ENCODE measurements at regions not wholly inside any gene's neighbourhood (a gene's known extent, or its start where the extent isn't known, plus 50 kb on each side); places are given as distances from the start of the nearest gene placed in this dataset.

- intact Hi-C loops (cut with DNase I; ENCODE audit: low total_unique reads) (no loop called here), in situ Hi-C loops (cut with MboI; ENCODE audit: low sequenced_read_pairs in 4 of 4) (no loop called here)
- no peak for ATAC-seq
- no peak for DNase-seq
- no peaks in the 10 kb centered on the region for H3K36me3 ChIP-seq
- no peaks in the 10 kb centered on the region for H3K4me1 ChIP-seq
- H3K27me3 ChIP-seq, result no peaks in the 10 kb centered on the region
- H3K9me3 ChIP-seq, result no peaks in the 10 kb centered on the region
- H3K4me3 ChIP-seq, result no peak overlapping the region
- no peak overlapping the region for H3K27ac ChIP-seq
- TF ChIP-seq POLR2A (IDR thresholded peaks at IDR 0.05), result no peak
- TF ChIP-seq CTCF (IDR thresholded peaks at IDR 0.05 in 4 of 5, conservative IDR thresholded peaks at IDR 0.05 in 1 of 5), result no peak
Measured at GRCh38 chr1:88029899-88030298, 654.2 kb upstream of the PKN2 start.

- ATAC-seq (no peak), DNase-seq (no peak)
- Histone ChIP-seq H3K4me1 (no peaks in the 10 kb centered on the region), H3K9me3 (peaks cover 0 to 8% (median 3%) of the 10 kb centered on the region in 3 donors), H3K4me3 (no peak overlapping the region), H3K36me3 (no peaks in the 10 kb centered on the region), H3K27ac (no peak overlapping the region), H3K27me3 (no peaks in the 10 kb centered on the region)
- in situ Hi-C loops (cut with MboI; ENCODE audit: low sequenced_read_pairs in 4 of 4) (no loop called here), intact Hi-C loops (cut with DNase I; ENCODE audit: low total_unique reads) (no loop called here)
- TF ChIP-seq POLR2A (IDR thresholded peaks at IDR 0.05) (no peak), CTCF (IDR thresholded peaks at IDR 0.05 in 4 of 5, conservative IDR thresholded peaks at IDR 0.05 in 1 of 5) (no peak)
Measured at GRCh38 chr1:88035578-88035977, 648.5 kb upstream of the PKN2 start.

- no peak for TF ChIP-seq POLR2A (IDR thresholded peaks at IDR 0.05)
- no peak for TF ChIP-seq CTCF (IDR thresholded peaks at IDR 0.05 in 4 of 5, conservative IDR thresholded peaks at IDR 0.05 in 1 of 5)
- Histone ChIP-seq H3K9me3 (peaks cover 0 to 8% (median 3%) of the 10 kb centered on the region in 3 donors), H3K36me3 (no peaks in the 10 kb centered on the region), H3K4me3 (no peak overlapping the region), H3K27me3 (no peaks in the 10 kb centered on the region), H3K27ac (no peak overlapping the region), H3K4me1 (no peaks in the 10 kb centered on the region)
- in situ Hi-C loops (cut with MboI; ENCODE audit: low sequenced_read_pairs in 4 of 4) (no loop called here), intact Hi-C loops (cut with DNase I; ENCODE audit: low total_unique reads) (no loop called here)
- ATAC-seq (no peak), DNase-seq (no peak)
Measured at GRCh38 chr1:88036345-88037014, 647.6 kb upstream of the PKN2 start.

- H3K27me3 ChIP-seq, result no peaks in the 10 kb centered on the region
- no peak for DNase-seq
- H3K4me3 ChIP-seq, result no peak overlapping the region
- no peaks in the 10 kb centered on the region for H3K36me3 ChIP-seq
- intact Hi-C loops (cut with DNase I; ENCODE audit: low total_unique reads) (no loop called here), in situ Hi-C loops (cut with MboI; ENCODE audit: low sequenced_read_pairs in 4 of 4) (no loop called here)
- no peak for ATAC-seq
- no peaks in the 10 kb centered on the region for H3K4me1 ChIP-seq
- no peak overlapping the region for H3K27ac ChIP-seq
- peaks cover 0 to 8% (median 3%) of the 10 kb centered on the region in 3 donors for H3K9me3 ChIP-seq
- TF ChIP-seq CTCF (IDR thresholded peaks at IDR 0.05 in 4 of 5, conservative IDR thresholded peaks at IDR 0.05 in 1 of 5) (no peak), POLR2A (IDR thresholded peaks at IDR 0.05) (no peak)
Measured at GRCh38 chr1:88039240-88039639, 644.8 kb upstream of the PKN2 start.

- Histone ChIP-seq H3K27me3 (no peaks in the 10 kb centered on the region), H3K4me3 (no peak overlapping the region), H3K27ac (no peak overlapping the region), H3K36me3 (no peaks in the 10 kb centered on the region), H3K4me1 (no peaks in the 10 kb centered on the region), H3K9me3 (peaks cover 0 to 8% (median 3%) of the 10 kb centered on the region in 3 donors)
- intact Hi-C loops (cut with DNase I; ENCODE audit: low total_unique reads), result no loop called here
- in situ Hi-C loops (cut with MboI; ENCODE audit: low sequenced_read_pairs in 4 of 4), result no loop called here
- TF ChIP-seq POLR2A (IDR thresholded peaks at IDR 0.05), result no peak
- no peak for TF ChIP-seq CTCF (IDR thresholded peaks at IDR 0.05 in 4 of 5, conservative IDR thresholded peaks at IDR 0.05 in 1 of 5)
- no peak for DNase-seq
- no peak for ATAC-seq
Measured at GRCh38 chr1:88043834-88044233, 640.2 kb upstream of the PKN2 start.

Measured in gastrocnemius medialis (tissue), 4 donors.